ENCODE measurements at regions not wholly inside any gene's neighbourhood (a gene's known extent, or its start where the extent isn't known, plus 50 kb on each side); places are given as distances from the start of the nearest gene placed in this dataset.

GRCh38 chr3:18127174-18127858 is 297.8 kb downstream of the SATB1 start:
- DNase-seq (ENCODE audit: low read depth in 1 of 2, low spot score in 1 of 2) = no peak

GRCh38 chr3:18126772-18127171 is 298.4 kb downstream of the SATB1 start:
- no peak for DNase-seq (ENCODE audit: low read depth in 1 of 2, low spot score in 1 of 2)

- DNase-seq (ENCODE audit: low read depth in 1 of 2, low spot score in 1 of 2) = no peak
These were observed 300.6 kb downstream of the SATB1 start for GRCh38 chr3:18124501-18124900.

- no peak for DNase-seq (ENCODE audit: low read depth in 1 of 2, low spot score in 1 of 2)
These were observed 302.9 kb downstream of the SATB1 start for GRCh38 chr3:18122264-18122663.

GRCh38 chr3:18121020-18121419 is 304.1 kb downstream of the SATB1 start:
- no peak for DNase-seq (ENCODE audit: low read depth in 1 of 2, low spot score in 1 of 2)

- no peak for DNase-seq (ENCODE audit: low read depth in 1 of 2, low spot score in 1 of 2)
These were observed 305.3 kb downstream of the SATB1 start for GRCh38 chr3:18119866-18120265.

GRCh38 chr3:18114894-18115293 is 310.2 kb downstream of the SATB1 start:
- DNase-seq (ENCODE audit: low read depth in 1 of 2, low spot score in 1 of 2) = no peak

GRCh38 chr3:18113417-18113816 is 311.7 kb downstream of the SATB1 start:
- no peak for DNase-seq (ENCODE audit: low read depth in 1 of 2, low spot score in 1 of 2)

GRCh38 chr3:18112674-18113375 is 312.3 kb downstream of the SATB1 start:
- DNase-seq (ENCODE audit: low read depth in 1 of 2, low spot score in 1 of 2) = no peak

- DNase-seq (ENCODE audit: low read depth in 1 of 2, low spot score in 1 of 2) = no peak
These were observed 313.3 kb downstream of the SATB1 start for GRCh38 chr3:18111796-18112232.

GRCh38 chr3:18103591-18103990 is 321.5 kb downstream of the SATB1 start:
- no peak for DNase-seq (ENCODE audit: low read depth in 1 of 2, low spot score in 1 of 2)

- no peak for DNase-seq (ENCODE audit: low read depth in 1 of 2, low spot score in 1 of 2)
These were observed 325.0 kb downstream of the SATB1 start for GRCh38 chr3:18100121-18100520.

GRCh38 chr3:18099611-18100010 is 325.5 kb downstream of the SATB1 start:
- DNase-seq (ENCODE audit: low read depth in 1 of 2, low spot score in 1 of 2) = no peak

- peak in 1 of 2 donors; percentile 1 for DNase-seq (ENCODE audit: low read depth in 1 of 2, low spot score in 1 of 2)
These were observed 326.1 kb downstream of the SATB1 start for GRCh38 chr3:18098960-18099587.

GRCh38 chr3:18097989-18098388 is 327.1 kb downstream of the SATB1 start:
- no peak for DNase-seq (ENCODE audit: low read depth in 1 of 2, low spot score in 1 of 2)

- DNase-seq (ENCODE audit: low read depth in 1 of 2, low spot score in 1 of 2) = no peak
These were observed 327.7 kb downstream of the SATB1 start for GRCh38 chr3:18097473-18097872.

GRCh38 chr3:18092726-18093125 is 332.4 kb downstream of the SATB1 start:
- DNase-seq (ENCODE audit: low read depth in 1 of 2, low spot score in 1 of 2) = no peak

- DNase-seq (ENCODE audit: low read depth in 1 of 2, low spot score in 1 of 2) = no peak
These were observed 334.8 kb downstream of the SATB1 start for GRCh38 chr3:18090377-18090776.

- DNase-seq (ENCODE audit: low read depth in 1 of 2, low spot score in 1 of 2) = no peak
These were observed 337.2 kb downstream of the SATB1 start for GRCh38 chr3:18087988-18088387.

- no peak for DNase-seq (ENCODE audit: low read depth in 1 of 2, low spot score in 1 of 2)
These were observed 338.4 kb downstream of the SATB1 start for GRCh38 chr3:18086760-18087159.

GRCh38 chr3:18086078-18086477 is 339.1 kb downstream of the SATB1 start:
- no peak for DNase-seq (ENCODE audit: low read depth in 1 of 2, low spot score in 1 of 2)

GRCh38 chr3:18085429-18085828 is 339.7 kb downstream of the SATB1 start:
- DNase-seq (ENCODE audit: low read depth in 1 of 2, low spot score in 1 of 2) = no peak

Data from stimulated activated CD4-positive, alpha-beta T cell treated with anti-CD3 and anti-CD28 coated beads, Interleukin-15, amount 100 ng/mL, for 1 hour (primary cell).